Osteoblast (primary cell): ENCODE measurements at regions not wholly inside any gene's neighbourhood (a gene's known extent, or its start where the extent isn't known, plus 50 kb on each side); places are given as distances from the start of the nearest gene placed in this dataset.

ENCODE experiments used
- DNase-seq: peaks from one replicate; pipeline ENCODE4 v3.0.0; 2011; ENCODE audit warnings: low spot score, mixed read lengths; ENCODE audit not compliant: insufficient read length; ENCODE audit errors: missing footprints
- H2AFZ ChIP-seq: 2 replicates; pipeline ENCODE4 v1.6.0; 2011; ENCODE audit warnings: mild to moderate bottlenecking, low read length
- H3K27ac ChIP-seq: 2 replicates; pipeline ENCODE4 v1.5.1; 2011; ENCODE audit warnings: mild to moderate bottlenecking, low read depth, low read length, moderate library complexity
- H3K27me3 ChIP-seq: 2 replicates; pipeline ENCODE4 v1.6.0; 2012; ENCODE audit warnings: mild to moderate bottlenecking, control low read depth, inconsistent platforms, low read length, moderate library complexity; ENCODE audit not compliant: insufficient read depth
- H3K36me3 ChIP-seq: 2 replicates; pipeline ENCODE4 v1.5.1; 2011; ENCODE audit warnings: mild to moderate bottlenecking, low read length, control low read depth, moderate library complexity; ENCODE audit not compliant: insufficient read depth
- H3K4me1 ChIP-seq: 2 replicates; pipeline ENCODE4 v1.5.1; 2011; ENCODE audit warnings: mild to moderate bottlenecking, low read length, control low read depth, moderate library complexity; ENCODE audit not compliant: insufficient read depth
- H3K4me2 ChIP-seq: 2 replicates; pipeline ENCODE4 v1.6.0; 2011; ENCODE audit warnings: mild to moderate bottlenecking, low read length; ENCODE audit not compliant: insufficient read depth
- H3K4me3 ChIP-seq: fragments of 200-600 bp; sonication (generic); 3 replicates; pipeline ENCODE4 v1.5.1; 2012; ENCODE audit warnings: mild to moderate bottlenecking, low read length, inconsistent platforms; ENCODE audit not compliant: insufficient read depth
- H3K79me2 ChIP-seq: 2 replicates; pipeline ENCODE4 v1.6.0; 2012; ENCODE audit warnings: mild to moderate bottlenecking, low read length, control low read depth, inconsistent platforms; ENCODE audit not compliant: insufficient read depth
- H3K9me3 ChIP-seq: 2 replicates; pipeline ENCODE4 v1.5.1; 2011; ENCODE audit warnings: low read depth, low read length, control low read depth
- H4K20me1 ChIP-seq: 2 replicates; pipeline ENCODE4 v1.6.0; 2012; ENCODE audit warnings: mild to moderate bottlenecking, low read length, control low read depth; ENCODE audit not compliant: insufficient read depth
- CTCF ChIP-seq: IDR thresholded peaks from 2 replicates; pipeline ENCODE4 v1.5.1; 2011; ENCODE audit warnings: mild to moderate bottlenecking, low read depth, low read length, moderate library complexity; ENCODE audit errors: extremely low read depth

DNA sequence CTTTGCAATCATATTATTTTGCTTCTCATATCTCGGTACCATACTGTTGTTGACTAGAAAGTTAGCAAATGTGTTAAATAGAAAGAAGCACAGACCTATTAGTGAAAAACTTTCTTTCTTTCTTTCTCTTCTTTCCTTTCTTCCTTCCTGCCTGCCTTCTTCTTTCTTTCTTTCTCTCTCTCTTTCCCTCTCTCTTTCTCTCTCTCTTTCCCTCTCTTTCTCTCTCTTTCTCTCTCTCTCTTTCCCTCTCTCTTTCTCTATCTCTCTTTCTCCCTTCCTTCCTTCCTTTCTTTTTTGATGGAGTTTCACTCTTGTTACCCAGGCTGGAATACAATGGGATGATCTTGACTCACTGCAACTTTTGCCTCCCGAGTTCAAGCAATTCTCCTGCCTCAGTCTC lies 1160.6 kb downstream of the GATA3 start:
- no peak for TF ChIP-seq CTCF
- Histone ChIP-seq H2AFZ (no peak overlapping the region), H3K4me2 (no peak overlapping the region), H3K4me3 (no peak overlapping the region), H3K79me2 (no peaks in the 10 kb centered on the region), H3K9me3 (no peaks in the 10 kb centered on the region), H3K27ac (no peak overlapping the region), H4K20me1 (no peaks in the 10 kb centered on the region), H3K4me1 (no peaks in the 10 kb centered on the region), H3K27me3 (no peaks in the 10 kb centered on the region), H3K36me3 (no peaks in the 10 kb centered on the region)
- DNase-seq, result no peak

GRCh38 chr10:9219860-9220259 lies 1165.4 kb downstream of the GATA3 start:
- Histone ChIP-seq H4K20me1 (no peaks in the 10 kb centered on the region), H3K9me3 (no peaks in the 10 kb centered on the region), H3K36me3 (no peaks in the 10 kb centered on the region), H3K79me2 (no peaks in the 10 kb centered on the region), H3K27ac (no peak overlapping the region), H3K4me1 (no peaks in the 10 kb centered on the region), H2AFZ (no peak overlapping the region), H3K4me3 (no peak overlapping the region), H3K27me3 (no peaks in the 10 kb centered on the region), H3K4me2 (no peak overlapping the region)
- DNase-seq, result no peak
- TF ChIP-seq CTCF, result no peak

DNA sequence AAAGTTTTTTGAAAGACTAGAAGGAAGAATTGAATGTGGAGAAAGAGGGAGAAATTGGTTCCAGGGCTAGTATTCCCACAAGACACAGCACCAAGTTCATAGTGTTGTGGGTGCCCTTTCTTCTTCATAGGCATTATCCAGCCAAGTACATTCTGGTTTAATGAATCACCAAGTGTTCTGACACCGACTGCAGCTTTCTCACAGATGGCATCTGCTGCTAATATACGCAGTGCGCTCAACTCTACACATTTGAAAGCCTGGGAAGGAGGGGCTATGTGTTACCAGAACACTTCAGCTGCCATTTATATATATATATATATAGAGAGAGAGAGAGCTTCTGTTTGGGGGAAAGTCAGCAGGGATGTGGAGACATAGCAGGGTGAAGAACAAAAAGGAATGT lies 1168.4 kb downstream of the GATA3 start:
- no peak overlapping the region for H3K27ac ChIP-seq
- no peak overlapping the region for H2AFZ ChIP-seq
- no peaks in the 10 kb centered on the region for H3K4me1 ChIP-seq
- no peaks in the 10 kb centered on the region for H3K9me3 ChIP-seq
- no peak for DNase-seq
- H3K36me3 ChIP-seq, result no peaks in the 10 kb centered on the region
- no peaks in the 10 kb centered on the region for H4K20me1 ChIP-seq
- no peak for TF ChIP-seq CTCF
- H3K4me3 ChIP-seq, result no peak overlapping the region
- H3K4me2 ChIP-seq, result no peak overlapping the region
- no peaks in the 10 kb centered on the region for H3K79me2 ChIP-seq
- no peaks in the 10 kb centered on the region for H3K27me3 ChIP-seq

DNA sequence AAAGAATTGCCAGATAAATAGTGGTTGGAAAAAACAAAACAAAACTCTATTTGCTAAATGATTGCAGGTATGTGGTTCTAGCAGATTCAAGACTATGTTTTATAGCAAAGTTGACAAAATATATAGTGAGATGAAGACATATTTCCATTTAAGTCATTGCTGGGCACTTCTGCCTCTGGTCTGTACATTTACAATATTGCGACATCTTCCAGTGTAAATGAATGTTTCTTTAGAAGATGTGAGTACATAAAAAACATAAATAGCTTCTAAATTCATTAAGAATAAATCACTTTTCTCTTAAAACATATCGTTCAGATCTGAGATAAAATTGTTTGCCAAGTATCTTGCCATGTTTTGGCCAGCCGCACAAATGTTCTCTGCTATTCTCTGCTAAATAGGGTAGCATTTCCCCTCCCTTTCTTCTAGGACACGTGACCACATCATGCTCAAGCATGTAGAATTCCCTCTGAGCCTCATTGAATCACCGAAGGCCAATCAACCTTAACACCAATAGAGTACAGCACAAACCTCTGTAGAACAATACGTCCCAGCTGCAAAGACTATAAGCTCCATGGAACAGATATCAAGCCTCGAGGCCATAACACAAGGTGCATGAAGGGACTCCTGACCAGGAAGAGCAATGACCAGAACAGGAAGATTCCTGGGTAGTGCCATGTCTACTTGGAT lies 1173.3 kb downstream of the GATA3 start:
- no peak overlapping the region for H2AFZ ChIP-seq
- no peak overlapping the region for H3K4me2 ChIP-seq
- no peaks in the 10 kb centered on the region for H3K79me2 ChIP-seq
- no peak for DNase-seq
- no peak overlapping the region for H3K4me3 ChIP-seq
- H3K27me3 ChIP-seq, result no peaks in the 10 kb centered on the region
- H3K36me3 ChIP-seq, result no peaks in the 10 kb centered on the region
- H4K20me1 ChIP-seq, result no peaks in the 10 kb centered on the region
- no peak for TF ChIP-seq CTCF
- no peaks in the 10 kb centered on the region for H3K9me3 ChIP-seq
- H3K27ac ChIP-seq, result no peak overlapping the region
- no peaks in the 10 kb centered on the region for H3K4me1 ChIP-seq
